PC-3 (cell line): ENCODE measurements at regions not wholly inside any gene's neighbourhood (a gene's known extent, or its start where the extent isn't known, plus 50 kb on each side); places are given as distances from the start of the nearest gene placed in this dataset.

Experiments used
- EZH2 ChIP-seq: fragments of 300-600 bp; sonication (generic); IDR thresholded peaks from one replicate; pipeline ENCODE4 v1.6.1; 2017; ENCODE audit warnings: antibody characterized with exemption, mild to moderate bottlenecking, low read length; ENCODE audit not compliant: unreplicated experiment
- EZH2phosphoT487 ChIP-seq: fragments of 300-600 bp; sonication (generic); IDR thresholded peaks from 2 replicates; pipeline ENCODE4 v1.6.1; 2018; ENCODE audit warnings: mild to moderate bottlenecking, antibody characterized with exemption, low read length, borderline replicate concordance
- TF ChIP-seq, protein P1 (sequence below): fragments of 300-600 bp; sonication (generic); conservative IDR thresholded peaks from 2 replicates; pipeline ENCODE4 v1.5.1; 2017; ENCODE audit warnings: antibody characterized with exemption, low read depth, mild to moderate bottlenecking, low read length

DNA sequence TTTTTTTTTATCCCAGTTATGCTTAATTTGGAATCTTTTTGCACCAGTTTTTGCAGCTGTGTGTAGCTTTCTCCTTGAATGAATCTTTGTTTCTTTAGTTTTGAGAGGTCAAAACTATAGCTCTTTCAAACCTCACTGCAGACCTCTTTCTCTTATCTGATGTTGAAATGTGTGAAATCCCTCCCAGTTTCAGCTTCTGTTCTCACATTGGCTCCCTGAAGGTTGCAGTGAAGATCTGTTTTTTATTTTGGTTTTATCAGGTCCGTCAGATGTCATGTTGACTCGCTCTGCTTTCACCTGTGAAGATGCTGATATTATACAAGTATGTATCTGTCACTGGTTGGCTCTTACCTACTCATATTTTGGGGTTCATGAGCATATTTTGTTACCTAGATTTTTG lies 372.0 kb downstream of the RFC3 start:
- TF ChIP-seq, protein P1, sequence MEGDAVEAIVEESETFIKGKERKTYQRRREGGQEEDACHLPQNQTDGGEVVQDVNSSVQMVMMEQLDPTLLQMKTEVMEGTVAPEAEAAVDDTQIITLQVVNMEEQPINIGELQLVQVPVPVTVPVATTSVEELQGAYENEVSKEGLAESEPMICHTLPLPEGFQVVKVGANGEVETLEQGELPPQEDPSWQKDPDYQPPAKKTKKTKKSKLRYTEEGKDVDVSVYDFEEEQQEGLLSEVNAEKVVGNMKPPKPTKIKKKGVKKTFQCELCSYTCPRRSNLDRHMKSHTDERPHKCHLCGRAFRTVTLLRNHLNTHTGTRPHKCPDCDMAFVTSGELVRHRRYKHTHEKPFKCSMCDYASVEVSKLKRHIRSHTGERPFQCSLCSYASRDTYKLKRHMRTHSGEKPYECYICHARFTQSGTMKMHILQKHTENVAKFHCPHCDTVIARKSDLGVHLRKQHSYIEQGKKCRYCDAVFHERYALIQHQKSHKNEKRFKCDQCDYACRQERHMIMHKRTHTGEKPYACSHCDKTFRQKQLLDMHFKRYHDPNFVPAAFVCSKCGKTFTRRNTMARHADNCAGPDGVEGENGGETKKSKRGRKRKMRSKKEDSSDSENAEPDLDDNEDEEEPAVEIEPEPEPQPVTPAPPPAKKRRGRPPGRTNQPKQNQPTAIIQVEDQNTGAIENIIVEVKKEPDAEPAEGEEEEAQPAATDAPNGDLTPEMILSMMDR = no peak
- TF ChIP-seq EZH2phosphoT487 (no peak), EZH2 (no peak)
